ENCODE measurements at regions not wholly inside any gene's neighbourhood (a gene's known extent, or its start where the extent isn't known, plus 50 kb on each side); places are given as distances from the start of the nearest gene placed in this dataset.

DNA sequence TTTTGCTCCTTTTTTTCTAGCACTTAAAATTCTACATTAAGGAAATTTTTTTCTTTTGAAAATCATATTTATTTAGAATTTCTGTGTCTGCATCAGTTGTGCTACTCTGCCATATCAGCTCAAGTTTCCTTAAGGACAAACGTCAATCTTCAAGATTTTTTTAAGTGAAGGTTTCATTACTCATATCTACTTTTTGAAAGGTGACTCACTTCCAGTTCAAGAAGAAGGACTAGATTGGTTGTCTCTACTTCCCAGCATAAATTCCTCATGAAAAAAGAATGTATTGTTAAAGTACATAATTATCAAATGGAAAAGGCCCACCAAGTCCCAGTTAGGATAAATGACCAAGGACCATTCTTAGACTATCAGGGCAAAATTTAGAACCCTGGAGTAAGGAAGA, 626.5 kb downstream of the DMRTA1 start:
- TF ChIP-seq, protein P1, sequence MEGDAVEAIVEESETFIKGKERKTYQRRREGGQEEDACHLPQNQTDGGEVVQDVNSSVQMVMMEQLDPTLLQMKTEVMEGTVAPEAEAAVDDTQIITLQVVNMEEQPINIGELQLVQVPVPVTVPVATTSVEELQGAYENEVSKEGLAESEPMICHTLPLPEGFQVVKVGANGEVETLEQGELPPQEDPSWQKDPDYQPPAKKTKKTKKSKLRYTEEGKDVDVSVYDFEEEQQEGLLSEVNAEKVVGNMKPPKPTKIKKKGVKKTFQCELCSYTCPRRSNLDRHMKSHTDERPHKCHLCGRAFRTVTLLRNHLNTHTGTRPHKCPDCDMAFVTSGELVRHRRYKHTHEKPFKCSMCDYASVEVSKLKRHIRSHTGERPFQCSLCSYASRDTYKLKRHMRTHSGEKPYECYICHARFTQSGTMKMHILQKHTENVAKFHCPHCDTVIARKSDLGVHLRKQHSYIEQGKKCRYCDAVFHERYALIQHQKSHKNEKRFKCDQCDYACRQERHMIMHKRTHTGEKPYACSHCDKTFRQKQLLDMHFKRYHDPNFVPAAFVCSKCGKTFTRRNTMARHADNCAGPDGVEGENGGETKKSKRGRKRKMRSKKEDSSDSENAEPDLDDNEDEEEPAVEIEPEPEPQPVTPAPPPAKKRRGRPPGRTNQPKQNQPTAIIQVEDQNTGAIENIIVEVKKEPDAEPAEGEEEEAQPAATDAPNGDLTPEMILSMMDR (IDR thresholded peaks at IDR 0.05) = no peak
- no peak for TF ChIP-seq EZH2 (IDR thresholded peaks at IDR 0.05)
- TF ChIP-seq EZH2phosphoT487 (IDR thresholded peaks at IDR 0.05) = no peak

Data from neural progenitor cell (in vitro differentiated cells).